OCI-LY1 (cell line): ENCODE measurements at regions not wholly inside any gene's neighbourhood (a gene's known extent, or its start where the extent isn't known, plus 50 kb on each side); places are given as distances from the start of the nearest gene placed in this dataset.

Experiments used
- H2AFZ ChIP-seq: fragments of 200-600 bp; sonication (generic), shearing (Covaris generic); 2 replicates; pipeline ENCODE4 v1.6.0; 2014; ENCODE audit warnings: antibody characterized with exemption, mild to moderate bottlenecking, low read length
- H3F3A ChIP-seq: fragments of 200-600 bp; sonication (generic), shearing (Covaris generic); 2 replicates; pipeline ENCODE4 v1.6.0; 2014; ENCODE audit warnings: mild to moderate bottlenecking, antibody characterized with exemption, low read length, moderate library complexity; ENCODE audit not compliant: insufficient read depth
- H3K27ac ChIP-seq: fragments of 200-600 bp; sonication (generic); 2 replicates; pipeline ENCODE4 v1.5.1; 2014; ENCODE audit warnings: low read length, mixed run types, mild to moderate bottlenecking, low read depth; ENCODE audit not compliant: poor library complexity, severe bottlenecking
- H3K27me3 ChIP-seq: fragments of 200-600 bp; sonication (generic); 2 replicates; pipeline ENCODE4 v1.6.0; 2014; ENCODE audit warnings: antibody characterized with exemption, mild to moderate bottlenecking, low read length, moderate library complexity; ENCODE audit not compliant: insufficient read depth
- H3K36me3 ChIP-seq: fragments of 200-600 bp; sonication (generic); 2 replicates; pipeline ENCODE4 v1.6.1; 2014; ENCODE audit warnings: mild to moderate bottlenecking, antibody characterized with exemption, low read length, moderate library complexity, mixed read lengths; ENCODE audit not compliant: insufficient read depth
- H3K4me1 ChIP-seq: fragments of 200-600 bp; sonication (generic); 2 replicates; pipeline ENCODE4 v1.5.1; 2014; ENCODE audit warnings: mild to moderate bottlenecking, low read length, moderate library complexity; ENCODE audit not compliant: insufficient read depth, severe bottlenecking
- H3K4me2 ChIP-seq: fragments of 200-600 bp; sonication (generic), shearing (Covaris generic); 2 replicates; pipeline ENCODE4 v1.6.1; 2014; ENCODE audit warnings: low read length
- H3K4me3 ChIP-seq: fragments of 200-600 bp; sonication (generic); 2 replicates; pipeline ENCODE4 v1.5.1; 2014; ENCODE audit warnings: low read length, low read depth, mild to moderate bottlenecking, mixed read lengths; ENCODE audit not compliant: poor library complexity, severe bottlenecking
- H3K79me2 ChIP-seq: fragments of 200-600 bp; shearing (Covaris generic); 2 replicates; pipeline ENCODE4 v1.6.1; 2016; ENCODE audit warnings: mixed run types, low read length, mixed read lengths; ENCODE audit not compliant: insufficient read depth
- H3K9ac ChIP-seq: fragments of 200-600 bp; sonication (generic), shearing (Covaris generic); 2 replicates; pipeline ENCODE4 v1.6.1; 2014; ENCODE audit warnings: mild to moderate bottlenecking, low read length, mixed read lengths
- H3K9me2 ChIP-seq: fragments of 200-600 bp; sonication (generic), shearing (Covaris generic); 2 replicates; pipeline ENCODE4 v1.6.1; 2014; ENCODE audit warnings: low read depth, mild to moderate bottlenecking, low read length, mixed read lengths
- H3K9me3 ChIP-seq: fragments of 200-600 bp; shearing (Covaris generic); 2 replicates; pipeline ENCODE4 v1.6.1; 2014; ENCODE audit warnings: low read length, mixed read lengths
- H4K20me1 ChIP-seq: fragments of 200-600 bp; sonication (generic), shearing (Covaris generic); 2 replicates; pipeline ENCODE4 v1.6.0; 2016; ENCODE audit warnings: mild to moderate bottlenecking, low read length; ENCODE audit not compliant: insufficient read depth
- CTCF ChIP-seq: fragments of 200-600 bp; sonication (generic), shearing (Covaris generic); IDR thresholded peaks from 2 replicates; pipeline ENCODE4 v1.5.1; 2017; ENCODE audit warnings: mild to moderate bottlenecking, antibody characterized with exemption, low read length, moderate library complexity, mixed read lengths
- EZH2 ChIP-seq: fragments of 200-600 bp; sonication (generic), shearing (Covaris generic); IDR thresholded peaks from 2 replicates; pipeline ENCODE4 v1.8.0; 2017; ENCODE audit warnings: borderline replicate concordance, mixed run types, mild to moderate bottlenecking, antibody characterized with exemption, low read length, moderate library complexity, mixed read lengths

- TF ChIP-seq EZH2 (no peak), CTCF (no peak)
- H3K36me3 ChIP-seq: no peaks in the 10 kb centered on the region
- H3K9me2 ChIP-seq: no peaks in the 10 kb centered on the region
- no peaks in the 10 kb centered on the region for H3K9me3 ChIP-seq
- no peak overlapping the region for H3K27ac ChIP-seq
- H3F3A ChIP-seq: no peaks in the 10 kb centered on the region
- H3K27me3 ChIP-seq: no peaks in the 10 kb centered on the region
- no peak overlapping the region for H3K4me3 ChIP-seq
- no peaks in the 10 kb centered on the region for H3K79me2 ChIP-seq
- no peak overlapping the region for H3K9ac ChIP-seq
- H3K4me2 ChIP-seq: no peak overlapping the region
- H2AFZ ChIP-seq: no peak overlapping the region
- no peaks in the 10 kb centered on the region for H4K20me1 ChIP-seq
- H3K4me1 ChIP-seq: no peaks in the 10 kb centered on the region
These were observed 594.5 kb downstream of the ACTR3B start for GRCh38 chr7:153354071-153354470.

GRCh38 chr7:153370092-153370491, 610.5 kb downstream of the ACTR3B start:
- no peaks in the 10 kb centered on the region for H3F3A ChIP-seq
- H3K9me2 ChIP-seq: no peaks in the 10 kb centered on the region
- no peaks in the 10 kb centered on the region for H3K4me1 ChIP-seq
- no peaks in the 10 kb centered on the region for H3K9me3 ChIP-seq
- no peaks in the 10 kb centered on the region for H3K36me3 ChIP-seq
- H3K4me2 ChIP-seq: no peak overlapping the region
- H2AFZ ChIP-seq: no peak overlapping the region
- TF ChIP-seq CTCF: peak; percentile 27; the same call in 1 of the 2 replicates
- no peak for TF ChIP-seq EZH2
- no peaks in the 10 kb centered on the region for H4K20me1 ChIP-seq
- H3K9ac ChIP-seq: no peak overlapping the region
- no peaks in the 10 kb centered on the region for H3K27me3 ChIP-seq
- no peak overlapping the region for H3K4me3 ChIP-seq
- no peak overlapping the region for H3K27ac ChIP-seq
- no peaks in the 10 kb centered on the region for H3K79me2 ChIP-seq

GRCh38 chr7:153380636-153381035, 621.1 kb downstream of the ACTR3B start:
- H2AFZ ChIP-seq: no peak overlapping the region
- H3K4me3 ChIP-seq: no peak overlapping the region
- H3F3A ChIP-seq: no peaks in the 10 kb centered on the region
- H3K4me1 ChIP-seq: no peaks in the 10 kb centered on the region
- no peaks in the 10 kb centered on the region for H3K79me2 ChIP-seq
- H3K9me3 ChIP-seq: no peaks in the 10 kb centered on the region
- H3K9me2 ChIP-seq: no peaks in the 10 kb centered on the region
- H3K4me2 ChIP-seq: no peak overlapping the region
- no peaks in the 10 kb centered on the region for H3K36me3 ChIP-seq
- H3K27me3 ChIP-seq: no peaks in the 10 kb centered on the region
- no peak overlapping the region for H3K9ac ChIP-seq
- no peak for TF ChIP-seq EZH2
- TF ChIP-seq CTCF: no peak
- no peak overlapping the region for H3K27ac ChIP-seq
- H4K20me1 ChIP-seq: no peaks in the 10 kb centered on the region
